ENCODE measurements at regions not wholly inside any gene's neighbourhood (a gene's known extent, or its start where the extent isn't known, plus 50 kb on each side); places are given as distances from the start of the nearest gene placed in this dataset.
"Not testable (repeated sequence)": the region's sequence is repeated elsewhere in the genome, so short reads cannot be mapped to it uniquely, and the experiment has no call there.

DNA sequence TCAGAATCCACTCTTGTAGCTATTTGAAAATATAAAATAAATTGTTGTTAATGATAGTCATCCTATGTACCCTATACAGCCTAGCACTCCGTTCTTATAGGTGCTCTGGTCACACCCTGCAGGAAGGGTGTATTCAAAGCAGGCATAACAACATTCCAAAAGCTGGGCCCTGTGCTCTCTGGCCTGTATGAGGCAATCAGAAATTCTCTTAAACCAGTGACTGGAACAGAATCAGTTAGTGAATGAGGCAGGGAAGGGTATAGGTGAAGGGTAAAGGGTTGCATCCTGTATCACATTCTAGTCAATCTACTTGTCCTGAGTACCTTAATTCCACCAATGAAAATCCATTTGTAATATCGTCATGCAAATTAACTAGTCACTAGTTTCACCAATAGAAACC lies 154.5 kb upstream of the ZNF217 start:
- no peak for DNase-seq (ENCODE audit: low read depth)

DNA sequence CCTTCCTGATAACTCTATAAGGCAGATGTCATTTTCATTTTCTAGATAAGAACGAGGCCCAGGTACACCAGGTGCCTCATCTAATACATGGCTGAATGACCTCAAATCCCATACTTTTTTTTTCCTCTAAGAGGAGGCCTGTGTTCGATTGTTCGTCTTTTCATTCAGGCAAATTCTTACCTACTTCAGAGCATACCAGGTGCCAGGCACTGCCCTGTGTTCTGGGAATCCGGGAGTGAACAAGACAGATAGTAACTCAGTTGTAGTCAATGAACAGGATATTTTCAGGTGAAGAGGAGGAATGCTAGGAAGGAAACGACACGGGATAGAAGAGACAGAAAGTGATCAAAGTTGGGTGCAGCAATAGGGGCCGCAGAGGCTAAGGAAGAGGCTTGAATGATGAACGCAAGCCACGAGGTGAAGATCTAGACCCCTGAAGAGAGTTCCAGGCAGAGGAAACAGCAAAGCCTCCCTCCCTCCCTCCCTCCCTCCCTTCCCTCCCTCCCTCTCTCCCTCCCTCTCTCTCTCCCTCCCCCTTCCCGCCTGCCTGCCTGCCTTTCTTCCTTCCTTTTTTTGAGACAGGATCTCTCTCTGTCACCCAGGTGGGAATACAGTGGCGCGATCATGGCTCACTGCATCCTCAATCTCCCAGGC lies 150.1 kb upstream of the ZNF217 start:
- DNase-seq (ENCODE audit: low read depth), result no peak

DNA sequence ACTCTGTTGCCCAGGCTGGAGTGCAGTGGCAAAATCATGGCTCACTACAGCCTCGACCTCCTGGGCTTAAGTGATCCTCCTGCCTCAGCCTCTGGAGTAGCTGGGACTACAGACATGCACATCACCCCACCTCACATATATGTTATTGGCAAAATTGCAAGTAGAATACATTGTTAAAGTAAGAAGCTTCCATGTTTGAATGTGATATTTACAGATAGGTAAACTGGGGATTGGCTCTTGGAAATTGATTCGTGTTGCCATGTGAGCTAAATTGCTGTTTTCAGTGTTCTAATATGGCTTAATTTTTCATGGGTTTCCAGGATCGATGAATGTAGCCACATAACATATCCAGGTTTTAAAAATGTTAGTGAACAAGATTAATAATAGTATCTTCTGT lies 149.0 kb upstream of the ZNF217 start:
- no peak for DNase-seq (ENCODE audit: low read depth)

DNA sequence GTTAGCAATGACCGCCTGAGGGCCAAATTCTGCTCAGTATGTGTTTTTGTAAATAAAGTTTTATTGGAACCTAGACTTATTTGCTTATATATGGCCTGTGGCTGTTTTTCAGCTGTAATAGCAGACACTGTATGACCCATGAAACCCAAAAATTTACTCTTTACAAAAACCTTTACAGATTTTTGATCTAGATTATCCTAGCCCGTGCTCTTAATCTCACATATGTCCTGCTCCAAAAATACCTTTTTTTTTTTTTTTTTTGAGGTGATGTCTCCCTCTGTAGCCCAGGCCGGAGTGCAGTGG lies 148.0 kb upstream of the ZNF217 start:
- no peak for DNase-seq (ENCODE audit: low read depth)

DNA sequence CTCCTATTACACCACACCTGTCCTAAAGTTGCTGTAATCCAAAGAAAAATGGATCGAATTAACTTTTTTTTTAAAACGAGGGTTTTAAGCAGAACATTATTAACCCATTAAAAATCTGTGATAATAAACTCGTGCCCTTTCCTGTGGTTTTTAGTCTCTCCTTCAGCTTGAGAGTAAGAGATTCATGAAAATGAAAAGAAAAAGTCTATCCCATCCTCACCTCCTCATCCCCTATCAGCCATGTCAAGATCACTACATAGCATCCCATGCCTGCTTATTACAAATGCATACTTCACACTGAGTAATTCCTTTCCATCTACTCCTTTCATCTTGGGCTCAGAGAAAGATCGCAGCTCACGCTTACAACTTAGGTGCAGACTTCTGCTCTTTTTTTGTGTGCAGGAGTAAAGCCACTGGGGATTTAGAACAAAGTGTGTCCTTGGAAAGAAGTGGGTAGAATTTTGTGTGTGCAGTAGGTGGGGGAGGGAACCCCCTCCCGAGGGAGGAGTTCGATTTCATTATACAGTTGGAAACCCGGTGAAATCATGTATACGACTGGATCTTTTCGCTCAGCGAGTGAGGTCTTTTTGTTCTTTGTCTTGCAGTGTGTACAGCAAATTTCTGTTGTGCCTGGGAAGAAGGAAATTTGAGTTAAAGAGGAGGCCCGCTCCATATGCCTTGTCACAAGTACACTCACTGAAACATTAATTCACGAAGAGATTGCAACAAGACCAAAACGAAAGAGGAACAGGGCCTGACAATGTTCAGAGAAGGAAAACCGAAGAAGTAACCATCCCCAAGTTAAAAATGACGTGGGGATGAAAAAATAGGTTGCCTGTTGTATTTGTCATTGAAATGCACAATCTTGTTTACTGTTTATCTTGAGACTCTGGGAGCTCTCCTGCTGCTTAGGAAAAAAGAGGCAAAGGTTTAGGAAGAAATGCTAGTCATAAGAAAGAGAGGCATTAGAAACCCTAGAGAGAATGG lies 146.5 kb upstream of the ZNF217 start:
- DNase-seq (ENCODE audit: low read depth), result no peak

DNA sequence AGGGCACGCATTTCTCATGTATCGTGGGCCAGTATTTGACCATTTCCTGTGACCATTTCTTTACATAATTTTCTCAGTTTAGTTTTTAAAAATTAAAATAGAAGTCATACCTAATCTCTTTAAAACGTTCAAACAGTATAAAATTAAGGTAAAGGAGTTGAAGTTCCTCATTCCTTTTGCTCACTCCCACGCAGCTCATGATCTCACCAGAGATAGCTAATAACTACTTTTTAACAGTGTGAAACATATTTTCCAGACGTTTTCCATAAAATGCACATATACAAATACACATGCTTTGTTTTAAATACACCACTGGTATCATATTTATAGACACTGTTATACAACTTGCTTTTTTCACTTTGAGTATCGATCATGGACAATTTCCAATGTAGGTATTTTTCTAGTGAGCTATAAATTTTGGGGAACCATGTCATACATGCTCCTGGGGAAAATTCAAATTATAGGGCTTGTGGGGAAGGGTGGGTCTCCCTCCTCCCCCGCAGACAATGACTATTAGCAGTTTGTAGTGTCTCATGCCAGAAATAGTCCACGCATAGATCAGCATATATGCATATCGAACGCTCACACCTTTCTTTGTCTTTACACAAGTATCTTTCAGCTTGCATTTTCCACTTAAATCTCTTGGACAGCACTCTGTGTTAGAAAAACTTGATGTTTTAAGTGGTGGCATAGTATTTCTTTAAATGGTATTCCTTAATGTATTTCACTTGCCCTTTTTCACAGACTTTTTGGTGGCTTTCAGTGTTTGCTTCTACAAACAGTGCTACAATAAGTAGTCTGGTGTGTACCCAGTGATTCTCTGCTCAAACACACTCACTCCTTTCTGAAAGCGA lies 145.5 kb upstream of the ZNF217 start:
- DNase-seq (ENCODE audit: low read depth), result no peak

DNA sequence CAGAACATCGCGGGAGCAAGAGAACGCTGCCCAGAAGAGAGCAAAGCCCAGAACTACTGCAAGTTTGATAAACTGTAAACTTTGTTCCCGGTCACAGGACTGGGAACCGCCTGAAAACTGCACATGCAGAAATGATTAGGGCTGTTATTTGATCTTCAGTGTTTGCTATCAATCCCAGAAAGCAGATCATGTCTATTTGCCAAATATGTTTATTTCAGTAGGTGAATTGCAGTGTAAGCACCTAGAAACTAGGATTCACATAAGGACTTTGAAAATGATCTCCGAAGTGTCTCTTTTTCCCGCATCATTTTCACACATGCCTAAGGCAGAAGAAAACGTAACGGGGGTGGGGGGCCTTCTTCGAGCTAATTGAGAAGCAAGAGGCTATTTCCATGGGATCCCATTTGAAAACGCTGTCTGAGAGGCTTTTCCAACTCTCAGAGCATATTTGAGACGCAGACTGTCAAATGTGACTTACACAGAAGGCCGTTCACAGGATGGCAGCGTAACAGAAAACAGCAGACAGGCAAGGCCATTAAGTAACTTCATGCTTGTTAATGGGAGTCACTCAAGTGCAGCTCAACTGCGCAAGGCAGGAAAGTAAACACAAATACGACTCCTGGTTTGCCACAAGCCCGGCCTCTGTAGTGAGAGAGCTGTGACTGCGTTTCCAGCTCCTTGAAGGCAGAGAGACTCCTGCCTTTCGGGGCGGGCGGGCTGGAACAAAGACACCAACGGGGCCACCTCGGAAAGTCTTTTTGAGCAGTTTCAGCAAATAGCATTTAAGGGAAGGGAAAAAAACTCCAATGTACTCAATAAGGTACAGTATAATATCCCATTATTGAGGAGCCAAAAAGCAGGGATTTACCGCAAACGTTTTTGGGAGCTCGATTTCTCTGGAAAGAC lies 144.7 kb upstream of the ZNF217 start:
- peak; percentile 95 for DNase-seq (ENCODE audit: low read depth)

DNA sequence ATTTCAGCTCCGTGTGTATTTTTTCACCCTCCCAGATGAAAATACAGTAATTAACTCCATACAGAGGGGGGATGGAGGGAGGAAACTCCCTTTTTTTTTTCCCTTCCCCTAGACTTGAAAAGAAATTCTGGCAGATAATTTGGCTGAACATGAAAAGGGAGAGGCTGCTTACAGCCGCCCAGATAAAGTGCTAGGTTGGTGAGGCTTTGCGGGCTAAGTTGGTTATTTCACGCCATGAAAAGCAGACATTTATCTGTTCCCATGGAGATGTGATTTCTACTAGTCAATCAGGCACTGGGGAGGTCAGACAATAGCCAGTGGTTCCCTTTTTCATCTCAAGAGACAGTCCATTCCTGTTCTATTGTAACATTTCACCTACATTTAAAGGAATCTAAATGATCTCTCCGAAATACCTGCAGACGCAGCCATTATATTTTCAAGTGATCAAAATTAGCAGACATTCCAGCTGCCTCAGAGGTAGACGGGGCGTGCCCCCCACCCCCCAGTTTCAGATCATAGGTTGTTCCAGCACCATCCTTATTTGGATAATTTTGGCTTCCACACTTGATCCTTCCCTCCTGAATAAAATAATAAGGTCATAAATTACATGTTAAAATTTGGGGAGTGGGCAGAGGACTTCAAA lies 143.9 kb upstream of the ZNF217 start:
- peak; percentile 42 for DNase-seq (ENCODE audit: low read depth)

DNA sequence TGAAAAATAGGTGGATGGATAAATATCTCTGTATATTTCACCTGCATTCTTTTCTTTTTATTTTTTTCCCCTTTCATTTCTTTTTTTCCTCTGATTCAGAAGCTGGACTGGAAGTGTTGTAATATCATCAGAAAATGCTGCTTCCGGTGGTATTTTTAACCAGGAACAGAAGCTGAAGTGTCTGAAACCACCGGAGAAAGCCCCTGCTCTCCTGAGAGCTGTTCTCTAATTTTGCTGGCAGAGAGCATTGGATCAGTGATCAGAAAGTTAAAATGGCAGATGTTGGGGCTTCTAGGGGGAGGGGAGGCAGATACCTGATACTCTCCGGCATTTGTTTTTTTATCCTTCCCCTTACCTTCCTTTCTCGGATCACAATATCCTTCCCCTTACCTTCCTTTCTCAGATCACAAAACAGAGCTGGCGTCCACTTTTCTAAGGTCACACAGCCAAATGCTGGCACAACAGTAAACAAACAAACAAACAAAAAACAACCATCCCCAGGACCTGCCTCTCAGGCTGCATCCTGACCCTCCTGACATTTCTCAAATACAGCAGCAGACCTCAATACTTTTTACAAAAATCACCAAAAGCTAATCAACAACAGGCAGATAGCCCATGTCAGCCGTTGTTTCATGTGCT lies 143.2 kb upstream of the ZNF217 start:
- peak; percentile 36 for DNase-seq (ENCODE audit: low read depth)

DNA sequence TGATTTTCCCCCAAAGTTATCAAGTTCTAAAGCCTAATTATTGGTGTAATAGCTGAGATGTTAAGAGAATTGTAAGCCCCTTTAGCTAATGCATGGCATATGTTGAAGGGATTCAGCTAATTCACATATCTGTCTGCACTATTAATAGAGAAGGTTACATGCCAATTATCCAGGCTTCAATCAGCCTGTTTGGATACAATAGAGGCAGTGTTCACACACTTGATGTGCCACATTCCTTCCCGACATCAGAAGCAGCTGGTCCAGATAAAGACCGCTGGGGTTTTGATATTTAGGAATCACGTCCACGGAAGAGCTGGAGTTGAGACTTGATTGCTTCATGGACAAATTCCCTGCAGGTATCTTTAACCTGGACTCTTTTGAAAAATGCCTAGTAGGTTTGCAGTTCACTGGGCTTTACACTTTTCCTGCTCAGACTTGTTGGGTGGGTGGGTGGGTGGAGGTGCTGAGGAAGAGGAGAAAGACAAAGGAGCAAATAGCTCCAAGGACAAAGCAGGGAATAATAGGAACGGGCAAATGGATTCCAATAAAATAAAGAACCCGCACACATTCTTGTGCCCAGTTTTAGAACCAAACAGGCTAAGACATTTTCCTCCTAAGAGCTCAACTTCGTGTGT lies 142.6 kb upstream of the ZNF217 start:
- DNase-seq (ENCODE audit: low read depth), result no peak

DNA sequence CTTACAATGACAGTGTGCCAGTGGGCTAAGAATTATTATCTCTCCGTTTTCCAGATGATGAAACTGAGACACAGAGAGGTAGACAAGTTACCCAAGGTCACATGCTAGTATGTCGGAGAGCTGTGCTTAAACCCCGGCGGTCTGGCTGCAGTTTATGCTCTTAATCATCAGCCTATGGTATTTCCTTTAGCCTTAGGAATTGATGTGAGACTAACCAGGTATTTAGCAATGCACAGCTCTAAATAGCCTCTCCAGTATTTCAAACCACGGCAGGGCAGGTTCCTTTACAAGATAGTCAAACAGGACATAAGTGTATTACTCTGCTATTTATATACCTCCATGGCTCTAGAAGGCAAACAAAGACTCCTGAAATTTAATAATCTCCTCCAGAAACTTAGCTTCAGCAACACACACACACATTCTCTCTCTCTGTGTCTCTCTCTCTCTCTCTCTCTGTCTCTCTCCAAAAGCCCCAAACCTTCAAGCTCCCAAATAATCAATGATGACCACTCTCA lies 142.0 kb upstream of the ZNF217 start:
- DNase-seq (ENCODE audit: low read depth), result peak; percentile 85

DNA sequence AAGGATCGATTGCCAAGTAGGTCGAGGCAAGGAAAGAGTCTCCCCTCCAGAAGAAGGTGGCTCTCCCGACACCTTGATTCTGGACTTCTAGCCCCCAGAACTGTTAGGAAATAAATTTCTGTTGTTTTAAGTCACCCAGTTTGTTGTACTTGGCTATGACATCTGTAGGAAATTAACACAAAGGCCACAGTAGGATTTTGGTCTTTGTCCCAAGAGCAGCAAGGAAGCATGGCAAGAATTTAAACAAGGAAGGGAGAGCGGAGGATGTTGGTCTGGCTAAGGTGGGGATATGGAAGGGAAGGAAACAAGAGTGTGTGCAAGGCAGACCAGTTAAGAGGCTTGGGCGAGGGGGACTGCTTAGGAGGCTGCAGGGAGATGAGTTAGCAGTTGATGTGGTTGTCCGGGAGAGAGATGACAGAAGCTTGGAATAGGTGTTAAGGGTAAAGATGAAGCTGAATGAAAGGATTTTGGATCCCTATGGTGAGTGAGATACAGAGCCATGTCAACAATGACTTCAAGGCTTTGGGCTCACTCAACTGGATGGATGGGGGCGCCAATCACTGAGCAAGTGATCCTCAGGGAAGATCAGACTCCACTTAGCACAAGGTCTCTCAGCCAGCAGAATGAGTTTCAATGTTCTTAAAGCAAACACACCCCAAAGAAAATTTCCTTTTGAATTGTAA lies 140.5 kb upstream of the ZNF217 start:
- peak; percentile 50 for DNase-seq (ENCODE audit: low read depth)

DNA sequence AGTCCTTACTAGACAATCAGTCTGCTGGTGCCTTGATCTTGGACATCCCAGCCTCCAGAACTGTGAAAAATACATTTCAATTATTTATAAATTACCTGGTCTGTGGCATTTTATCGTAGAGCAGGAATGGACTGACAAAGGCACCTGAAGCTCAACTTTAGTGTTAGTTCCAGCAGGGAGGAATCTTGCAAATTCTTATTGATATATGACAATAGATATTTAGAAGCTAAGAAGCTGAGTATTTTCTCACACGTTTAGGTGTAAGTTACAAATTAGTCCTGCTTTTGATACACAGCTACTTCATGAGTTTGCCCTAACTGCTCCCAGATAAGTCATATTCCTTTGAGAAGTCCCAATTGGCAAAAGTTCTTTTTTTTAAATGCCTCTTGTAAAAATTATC lies 138.0 kb upstream of the ZNF217 start:
- DNase-seq (ENCODE audit: low read depth), result no peak

DNA sequence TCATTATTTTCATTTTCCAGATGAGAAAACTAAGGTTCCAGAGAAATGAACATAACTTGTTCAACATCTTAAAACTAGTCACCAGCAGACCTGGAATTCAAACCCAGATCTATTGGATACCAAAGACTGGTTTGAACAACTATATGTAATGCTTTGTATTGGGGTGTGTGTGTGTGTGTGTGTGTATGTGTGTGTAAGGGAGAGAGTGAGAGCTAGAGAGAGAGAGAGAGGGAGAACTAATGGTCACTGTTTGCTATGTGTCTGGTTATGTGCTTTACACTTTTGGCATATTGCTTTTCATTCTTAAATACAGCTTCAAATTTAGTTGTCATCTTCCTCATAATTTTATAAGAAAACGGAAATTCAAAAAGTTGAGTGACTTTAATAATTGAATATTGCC lies 134.7 kb upstream of the ZNF217 start:
- no peak for DNase-seq (ENCODE audit: low read depth)

DNA sequence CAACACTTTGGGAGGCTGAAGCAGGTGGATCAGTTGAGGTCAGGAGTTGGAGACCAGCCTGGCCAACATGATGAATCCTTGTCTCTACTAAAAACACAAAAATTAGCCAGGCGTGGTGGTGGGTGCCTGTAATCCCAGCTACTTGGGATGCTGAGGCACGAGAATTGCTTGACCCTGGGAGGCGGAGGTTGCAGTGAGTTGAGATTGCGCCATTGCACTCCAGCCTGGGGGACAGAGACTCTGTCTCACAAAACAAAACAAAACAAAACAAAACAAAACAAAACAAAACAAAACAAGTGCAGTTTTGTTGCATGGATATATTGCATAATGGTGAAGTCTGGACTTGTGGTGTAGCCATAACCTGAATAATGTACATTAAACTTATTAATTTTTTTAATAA lies 133.6 kb upstream of the ZNF217 start:
- not testable (repeated sequence) for DNase-seq (ENCODE audit: low read depth)

DNA sequence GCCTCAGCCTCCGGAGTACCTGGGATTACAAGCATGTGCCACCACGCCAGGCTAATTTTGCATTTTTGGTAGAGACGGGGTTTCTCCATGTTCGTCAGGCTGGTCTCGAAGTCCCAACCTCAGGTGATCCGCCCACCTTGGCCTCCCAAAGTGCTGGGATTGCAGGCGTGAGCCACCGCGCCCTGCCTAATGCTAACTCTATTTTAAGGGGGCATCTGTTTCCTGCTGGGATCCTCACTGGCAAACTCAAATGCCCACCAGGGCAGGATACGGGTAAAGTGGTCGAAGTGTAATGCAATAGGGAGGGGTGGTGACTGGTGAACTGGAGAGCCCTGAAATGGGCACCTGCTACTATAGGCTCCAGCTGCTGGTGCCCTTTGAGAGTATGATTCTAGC lies 131.9 kb upstream of the ZNF217 start:
- no peak for DNase-seq (ENCODE audit: low read depth)

DNA sequence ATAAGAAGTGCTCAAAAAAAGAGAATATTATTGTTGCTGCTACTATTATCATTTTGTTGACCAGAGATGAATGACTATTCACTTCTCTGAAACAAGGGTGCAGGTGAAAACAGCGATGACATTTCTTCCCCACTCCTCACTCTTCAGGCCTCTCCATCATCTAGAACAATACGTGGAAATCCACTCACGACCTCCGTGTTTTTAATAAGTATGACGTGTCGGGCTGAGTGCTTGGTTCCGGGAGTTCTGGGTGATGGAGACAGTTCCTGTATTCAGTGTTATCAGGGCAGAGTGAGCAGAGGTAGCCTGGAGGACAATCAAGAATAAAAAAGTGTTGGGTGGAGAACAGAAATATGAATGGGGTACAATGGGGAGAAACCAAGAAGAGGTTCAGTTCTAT lies 130.0 kb upstream of the ZNF217 start:
- DNase-seq (ENCODE audit: low read depth), result no peak

DNA sequence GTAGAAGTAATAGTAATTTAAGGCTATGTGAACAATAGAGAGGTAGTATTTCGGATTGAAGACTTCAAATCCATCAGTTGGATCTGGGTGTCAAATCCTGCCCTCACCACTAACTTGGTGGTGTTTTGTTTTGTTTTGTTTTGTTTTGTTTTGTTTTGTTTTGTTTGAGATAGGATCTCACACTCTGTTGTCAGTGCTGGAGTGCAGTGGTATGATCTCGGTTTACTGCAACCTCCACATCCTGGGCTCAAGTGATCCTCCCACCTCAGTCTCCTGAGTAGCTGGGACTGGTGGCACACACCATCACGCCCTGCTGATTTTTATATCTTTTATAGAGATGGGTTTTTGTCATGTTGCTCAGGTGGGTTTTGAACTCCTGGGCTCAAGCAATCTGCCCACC lies 129.4 kb upstream of the ZNF217 start:
- DNase-seq (ENCODE audit: low read depth), result no peak

DNA sequence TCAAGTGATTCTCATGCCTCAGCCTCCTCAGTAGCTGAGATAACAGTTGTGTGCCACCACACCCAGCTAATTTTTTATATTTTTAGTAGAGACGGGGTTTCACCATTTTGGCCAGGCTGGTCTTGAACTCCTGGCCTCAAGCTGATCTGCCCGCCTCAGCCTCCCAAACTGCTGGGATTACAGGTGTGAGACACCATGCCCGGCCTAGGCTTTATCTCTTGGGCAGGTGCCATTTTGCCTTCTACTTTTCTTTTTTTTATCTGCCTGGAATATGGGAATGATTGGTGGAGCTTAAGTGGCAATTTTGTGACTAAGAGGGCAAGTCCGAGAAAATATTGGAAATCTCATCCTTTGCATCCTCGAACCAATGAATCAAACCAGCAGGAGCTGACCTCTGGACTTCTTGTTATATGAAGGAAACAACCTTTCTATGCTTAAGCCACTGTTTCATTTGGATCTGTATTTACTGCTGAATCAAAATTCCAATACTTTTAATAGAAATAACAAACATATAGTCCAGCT lies 128.9 kb upstream of the ZNF217 start:
- DNase-seq (ENCODE audit: low read depth), result no peak

Measured in fibroblast of gingiva (primary cell).